ENCODE measurements at regions not wholly inside any gene's neighbourhood (a gene's known extent, or its start where the extent isn't known, plus 50 kb on each side); places are given as distances from the start of the nearest gene placed in this dataset.

GRCh38 chr6:170097505-170098427 is 193.1 kb downstream of the DLL1 start:
- Histone ChIP-seq H3K9ac (ENCODE audit: low read depth, low read length, poor library complexity) (no peak overlapping the region), H2BK5ac (ENCODE audit: low read length) (no peak overlapping the region), H3K36me3 (replicated peaks in 1 of 2; ENCODE audit: control insufficient read depth in 2 of 2, insufficient read depth in 2 of 2, low read length in 2 of 2) (no peaks in the 10 kb centered on the region), H4K8ac (ENCODE audit: low read depth, low read length) (no peak overlapping the region), H3K79me1 (ENCODE audit: low read depth, low read length) (no peaks in the 10 kb centered on the region), H3K27ac (replicated peaks; ENCODE audit: low read length) (no peak overlapping the region), H2BK12ac (ENCODE audit: low read length) (peak overlapping the region; percentile 33), H2AFZ (ENCODE audit: low read length) (no peak overlapping the region), H3K4me2 (ENCODE audit: insufficient read depth, low read length, poor library complexity, severe bottlenecking) (no peak overlapping the region), H3K27me3 (ENCODE audit: control insufficient read depth in 3 of 3, insufficient read depth in 3 of 3, low read depth in 1 of 3, low read length in 3 of 3) (peaks cover 0 to 12% (median 0%) of the 10 kb centered on the region in 3 experiments), H3K23ac (ENCODE audit: low read depth, low read length, poor library complexity) (no peak overlapping the region), H3K4me1 (ENCODE audit: control insufficient read depth in 2 of 2, insufficient read depth in 1 of 2, low read depth in 1 of 2, low read length in 2 of 2) (peaks cover 0 to 18% of the 10 kb centered on the region in 2 donors), H3K4ac (ENCODE audit: low read length) (no peak overlapping the region), H3K18ac (ENCODE audit: low read length) (peak overlapping the region; percentile 20), H3K9me3 (replicated peaks in 1 of 2; ENCODE audit: control insufficient read depth in 2 of 2, insufficient read depth in 1 of 2, low read depth in 1 of 2, low read length in 2 of 2) (no peaks in the 10 kb centered on the region), H3K4me3 (ENCODE audit: low read length in 2 of 2) (no peak overlapping the region), H4K91ac (ENCODE audit: low read depth, low read length, poor library complexity) (peak overlapping the region; percentile 68), H2BK15ac (ENCODE audit: low read length) (peak overlapping the region; percentile 56), H2BK120ac (ENCODE audit: low read depth, low read length) (no peak overlapping the region), H2AK5ac (ENCODE audit: low read depth, low read length) (peak overlapping the region; percentile 1), H3K14ac (ENCODE audit: low read length) (peak overlapping the region; percentile 5)
- no CpG with 5 or more reads among the region's 22 CpGs for WGBS, 2 donors (ENCODE audit: extremely low coverage in 2 of 2, insufficient read length in 2 of 2, insufficient replicate concordance in 1 of 2)
- no peak for DNase-seq (ENCODE audit: low spot score)

- Histone ChIP-seq H2BK5ac (ENCODE audit: low read length) (no peak overlapping the region), H3K9ac (ENCODE audit: low read depth, low read length, poor library complexity) (peak overlapping the region; percentile 65), H4K91ac (ENCODE audit: low read depth, low read length, poor library complexity) (peak overlapping the region; percentile 34), H3K4me3 (ENCODE audit: low read length in 2 of 2) (no peak overlapping the region), H3K18ac (ENCODE audit: low read length) (peak overlapping the region; percentile 20), H3K27me3 (ENCODE audit: control insufficient read depth in 3 of 3, insufficient read depth in 3 of 3, low read depth in 1 of 3, low read length in 3 of 3) (peaks cover 0 to 12% (median 0%) of the 10 kb centered on the region in 3 experiments), H2BK15ac (ENCODE audit: low read length) (no peak overlapping the region), H3K4me1 (ENCODE audit: control insufficient read depth in 2 of 2, insufficient read depth in 1 of 2, low read depth in 1 of 2, low read length in 2 of 2) (peaks cover 0 to 18% of the 10 kb centered on the region in 2 donors), H3K4ac (ENCODE audit: low read length) (no peak overlapping the region), H3K14ac (ENCODE audit: low read length) (peak overlapping the region; percentile 5), H3K79me1 (ENCODE audit: low read depth, low read length) (no peaks in the 10 kb centered on the region), H3K4me2 (ENCODE audit: insufficient read depth, low read length, poor library complexity, severe bottlenecking) (no peak overlapping the region), H2AK5ac (ENCODE audit: low read depth, low read length) (peak overlapping the region; percentile 1), H3K36me3 (replicated peaks in 1 of 2; ENCODE audit: control insufficient read depth in 2 of 2, insufficient read depth in 2 of 2, low read length in 2 of 2) (no peaks in the 10 kb centered on the region), H2BK120ac (ENCODE audit: low read depth, low read length) (no peak overlapping the region), H3K27ac (replicated peaks; ENCODE audit: low read length) (no peak overlapping the region), H2BK12ac (ENCODE audit: low read length) (no peak overlapping the region), H4K8ac (ENCODE audit: low read depth, low read length) (no peak overlapping the region), H2AFZ (ENCODE audit: low read length) (peak overlapping the region; percentile 43), H3K9me3 (replicated peaks in 1 of 2; ENCODE audit: control insufficient read depth in 2 of 2, insufficient read depth in 1 of 2, low read depth in 1 of 2, low read length in 2 of 2) (no peaks in the 10 kb centered on the region), H3K23ac (ENCODE audit: low read depth, low read length, poor library complexity) (no peak overlapping the region)
- no peak for DNase-seq (ENCODE audit: low spot score)
- WGBS, 2 donors (ENCODE audit: extremely low coverage in 2 of 2, insufficient read length in 2 of 2, insufficient replicate concordance in 1 of 2), result no CpG with 5 or more reads among the region's 22 CpGs
Observed at GRCh38 chr6:170096803-170097504, 193.9 kb downstream of the DLL1 start.

GRCh38 chr6:170096191-170096802 is 194.6 kb downstream of the DLL1 start:
- no peak overlapping the region for H4K91ac ChIP-seq (ENCODE audit: low read depth, low read length, poor library complexity)

More at GRCh38 chr6:170096191-170096802, 194.6 kb downstream of the DLL1 start:
- no peak overlapping the region for H3K23ac ChIP-seq (ENCODE audit: low read depth, low read length, poor library complexity)
- H3K18ac ChIP-seq (ENCODE audit: low read length), result peak overlapping the region; percentile 15
- H3K4me3 ChIP-seq (ENCODE audit: low read length in 2 of 2), result no peak overlapping the region
- no peak overlapping the region for H3K4ac ChIP-seq (ENCODE audit: low read length)
- H2BK5ac ChIP-seq (ENCODE audit: low read length), result no peak overlapping the region
- no peaks in the 10 kb centered on the region for H3K9me3 ChIP-seq (replicated peaks in 1 of 2; ENCODE audit: control insufficient read depth in 2 of 2, insufficient read depth in 1 of 2, low read depth in 1 of 2, low read length in 2 of 2)
- no peaks in the 10 kb centered on the region for H3K36me3 ChIP-seq (replicated peaks in 1 of 2; ENCODE audit: control insufficient read depth in 2 of 2, insufficient read depth in 2 of 2, low read length in 2 of 2)
- H3K27me3 ChIP-seq (ENCODE audit: control insufficient read depth in 3 of 3, insufficient read depth in 3 of 3, low read depth in 1 of 3, low read length in 3 of 3), result peaks cover 0 to 9% (median 0%) of the 10 kb centered on the region in 3 experiments
- peaks cover 0 to 18% of the 10 kb centered on the region in 2 donors for H3K4me1 ChIP-seq (ENCODE audit: control insufficient read depth in 2 of 2, insufficient read depth in 1 of 2, low read depth in 1 of 2, low read length in 2 of 2)
- no peak overlapping the region for H3K27ac ChIP-seq (replicated peaks; ENCODE audit: low read length)
- peak overlapping the region; percentile 43 for H2AFZ ChIP-seq (ENCODE audit: low read length)
- no peak overlapping the region for H3K9ac ChIP-seq (ENCODE audit: low read depth, low read length, poor library complexity)
- H2BK12ac ChIP-seq (ENCODE audit: low read length), result no peak overlapping the region
- H4K8ac ChIP-seq (ENCODE audit: low read depth, low read length), result no peak overlapping the region
- H3K79me1 ChIP-seq (ENCODE audit: low read depth, low read length), result no peaks in the 10 kb centered on the region
- no peak overlapping the region for H3K4me2 ChIP-seq (ENCODE audit: insufficient read depth, low read length, poor library complexity, severe bottlenecking)
- WGBS, 2 donors (ENCODE audit: extremely low coverage in 2 of 2, insufficient read length in 2 of 2, insufficient replicate concordance in 1 of 2), result no CpG with 5 or more reads among the region's 23 CpGs
- H3K14ac ChIP-seq (ENCODE audit: low read length), result no peak overlapping the region
- no peak overlapping the region for H2BK120ac ChIP-seq (ENCODE audit: low read depth, low read length)
- no peak for DNase-seq (ENCODE audit: low spot score)
- no peak overlapping the region for H2AK5ac ChIP-seq (ENCODE audit: low read depth, low read length)
- peak overlapping the region; percentile 65 for H2BK15ac ChIP-seq (ENCODE audit: low read length)
